ENCODE measurements at regions not wholly inside any gene's neighbourhood (a gene's known extent, or its start where the extent isn't known, plus 50 kb on each side); places are given as distances from the start of the nearest gene placed in this dataset.
A peak's percentile ranks its signal among the peaks of the same experiment; 100 is the strongest.

DNA sequence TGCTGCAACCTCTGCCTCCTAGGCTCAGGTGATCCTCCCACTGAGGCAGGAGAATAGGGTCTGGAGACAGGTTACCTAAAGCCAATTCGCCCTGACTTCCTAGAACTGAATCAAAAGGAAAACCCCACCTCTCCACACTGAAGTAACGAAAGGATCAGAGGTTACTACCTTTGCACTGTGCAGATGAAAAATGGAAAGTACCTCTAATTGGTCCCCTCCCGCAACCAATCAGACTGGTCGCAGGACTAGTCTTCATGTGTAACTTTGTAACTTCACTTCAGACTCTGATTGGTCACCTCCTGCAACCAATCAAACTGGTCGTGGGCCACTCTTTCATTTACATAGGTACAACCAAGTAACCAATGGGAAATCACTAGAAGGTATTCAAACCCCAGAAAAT lies 61.1 kb downstream of the ATXN3L start:
- TF ChIP-seq, protein P1, sequence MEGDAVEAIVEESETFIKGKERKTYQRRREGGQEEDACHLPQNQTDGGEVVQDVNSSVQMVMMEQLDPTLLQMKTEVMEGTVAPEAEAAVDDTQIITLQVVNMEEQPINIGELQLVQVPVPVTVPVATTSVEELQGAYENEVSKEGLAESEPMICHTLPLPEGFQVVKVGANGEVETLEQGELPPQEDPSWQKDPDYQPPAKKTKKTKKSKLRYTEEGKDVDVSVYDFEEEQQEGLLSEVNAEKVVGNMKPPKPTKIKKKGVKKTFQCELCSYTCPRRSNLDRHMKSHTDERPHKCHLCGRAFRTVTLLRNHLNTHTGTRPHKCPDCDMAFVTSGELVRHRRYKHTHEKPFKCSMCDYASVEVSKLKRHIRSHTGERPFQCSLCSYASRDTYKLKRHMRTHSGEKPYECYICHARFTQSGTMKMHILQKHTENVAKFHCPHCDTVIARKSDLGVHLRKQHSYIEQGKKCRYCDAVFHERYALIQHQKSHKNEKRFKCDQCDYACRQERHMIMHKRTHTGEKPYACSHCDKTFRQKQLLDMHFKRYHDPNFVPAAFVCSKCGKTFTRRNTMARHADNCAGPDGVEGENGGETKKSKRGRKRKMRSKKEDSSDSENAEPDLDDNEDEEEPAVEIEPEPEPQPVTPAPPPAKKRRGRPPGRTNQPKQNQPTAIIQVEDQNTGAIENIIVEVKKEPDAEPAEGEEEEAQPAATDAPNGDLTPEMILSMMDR (IDR thresholded peaks at IDR 0.05; ENCODE audit: low read depth, low read length) = no peak
- no peak overlapping the region for H3K4me3 ChIP-seq (replicated peaks in 1 of 2; ENCODE audit: low read depth in 2 of 2, low read length in 2 of 2)
- no peak for DNase-seq (ENCODE audit: low read depth in 2 of 2)

DNA sequence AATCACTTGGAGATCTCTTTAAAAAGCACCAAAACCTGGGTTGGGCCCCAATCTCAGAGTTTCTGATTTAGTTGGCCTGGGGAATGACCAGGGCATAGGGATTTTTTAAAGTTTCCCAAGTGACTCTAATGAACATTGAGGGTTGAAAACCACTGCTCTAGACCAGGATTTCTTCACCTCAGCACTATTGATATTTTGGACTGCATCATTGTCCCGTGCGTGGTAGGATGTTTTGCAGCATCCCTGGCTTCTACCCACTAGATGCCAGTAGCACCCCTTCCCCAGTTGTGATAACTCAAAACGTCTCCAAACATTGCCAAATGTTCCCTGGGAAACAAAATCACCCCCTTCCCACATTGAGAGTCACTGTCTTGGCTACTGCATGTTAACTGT lies 61.8 kb downstream of the ATXN3L start:
- no peak for DNase-seq (ENCODE audit: low read depth in 2 of 2)
- TF ChIP-seq, protein P1 (IDR thresholded peaks at IDR 0.05; ENCODE audit: low read depth, low read length) = no peak
- H3K4me3 ChIP-seq (replicated peaks in 1 of 2; ENCODE audit: low read depth in 2 of 2, low read length in 2 of 2) = no peak overlapping the region

DNA sequence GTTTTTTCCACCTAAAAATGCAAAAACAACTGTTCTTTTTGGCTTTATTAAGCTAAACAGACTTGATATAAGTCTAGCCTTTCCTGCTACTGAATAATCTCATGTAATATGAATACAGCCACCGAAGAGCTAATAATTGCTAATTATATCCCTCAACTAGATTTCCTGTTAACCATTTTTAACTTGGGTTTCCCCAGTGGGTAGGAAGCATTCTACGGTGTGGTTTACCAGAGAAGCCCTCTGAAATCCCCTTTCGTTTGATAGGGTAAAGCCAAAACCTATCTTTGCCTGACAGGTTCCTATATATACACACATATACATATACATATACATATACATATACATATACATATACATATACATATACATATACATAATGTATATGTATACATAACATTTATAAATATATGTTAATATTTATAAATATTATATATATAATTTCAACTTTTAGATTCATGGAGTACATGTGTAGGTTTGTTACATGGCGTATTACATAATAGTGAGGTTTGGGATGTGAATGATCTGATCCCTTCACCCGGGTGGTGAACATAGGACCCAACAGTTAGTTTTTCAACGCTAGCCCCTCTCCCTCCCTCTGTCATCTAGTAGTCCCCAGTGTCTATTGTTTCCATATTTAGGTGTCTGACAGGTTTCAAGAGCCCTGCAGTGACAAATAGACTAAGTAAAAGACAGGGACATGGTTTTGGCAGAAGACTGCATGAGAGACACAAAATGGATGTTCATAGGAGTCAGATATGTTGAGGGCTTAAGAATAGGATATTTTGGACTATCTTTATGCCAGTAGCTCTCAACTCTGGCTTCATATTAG lies 62.4 kb downstream of the ATXN3L start:
- no peak overlapping the region for H3K4me3 ChIP-seq (replicated peaks in 1 of 2; ENCODE audit: low read depth in 2 of 2, low read length in 2 of 2)
- TF ChIP-seq, protein P1 (IDR thresholded peaks at IDR 0.05; ENCODE audit: low read depth, low read length) = no peak
- no peak for DNase-seq (ENCODE audit: low read depth in 2 of 2)

DNA sequence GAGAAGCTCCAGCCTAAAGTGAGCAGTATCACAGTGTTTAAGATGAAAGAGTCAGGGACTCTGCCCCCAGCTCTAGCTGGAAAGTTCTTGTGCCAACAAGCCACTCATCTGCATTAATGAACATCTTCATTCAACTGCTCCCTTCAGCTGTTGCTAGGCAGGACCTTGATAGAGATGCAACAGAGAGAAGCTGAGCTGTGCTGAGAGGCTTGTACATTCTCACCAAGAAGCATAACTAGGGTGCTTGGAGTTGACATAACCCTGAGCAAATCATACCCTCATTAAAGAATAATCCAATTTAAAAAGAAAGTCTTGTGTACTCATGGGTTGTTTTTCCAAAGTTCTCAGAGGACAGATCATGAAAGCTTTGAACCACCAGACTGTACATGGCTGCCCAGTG lies 63.2 kb downstream of the ATXN3L start:
- H3K4me3 ChIP-seq (replicated peaks in 1 of 2; ENCODE audit: low read depth in 2 of 2, low read length in 2 of 2) = no peak overlapping the region
- no peak for DNase-seq (ENCODE audit: low read depth in 2 of 2)
- TF ChIP-seq, protein P1 (IDR thresholded peaks at IDR 0.05; ENCODE audit: low read depth, low read length) = no peak

DNA sequence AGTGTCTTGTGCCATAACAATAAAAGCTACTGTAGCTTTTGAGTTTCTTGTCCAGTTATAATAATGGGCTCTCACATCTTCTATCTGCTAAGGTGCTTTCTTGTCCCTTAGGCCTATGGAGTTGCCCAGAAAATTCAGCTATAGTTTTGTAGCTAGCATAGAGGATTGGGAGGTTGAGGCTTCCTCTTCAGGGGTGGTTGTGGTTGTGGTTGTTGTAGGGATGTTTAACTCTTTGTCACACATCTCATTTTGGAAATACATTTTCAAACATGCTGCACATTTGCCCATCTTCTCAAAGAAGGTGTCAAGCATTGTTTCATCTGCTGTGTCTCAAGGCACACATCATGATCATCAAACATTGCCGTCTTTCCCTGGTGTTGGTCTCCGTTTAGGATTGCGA lies 65.0 kb downstream of the ATXN3L start:
- no peak for DNase-seq (ENCODE audit: low read depth in 2 of 2)
- TF ChIP-seq, protein P1 (IDR thresholded peaks at IDR 0.05; ENCODE audit: low read depth, low read length) = no peak
- H3K4me3 ChIP-seq (replicated peaks in 1 of 2; ENCODE audit: low read depth in 2 of 2, low read length in 2 of 2) = no peak overlapping the region

DNA sequence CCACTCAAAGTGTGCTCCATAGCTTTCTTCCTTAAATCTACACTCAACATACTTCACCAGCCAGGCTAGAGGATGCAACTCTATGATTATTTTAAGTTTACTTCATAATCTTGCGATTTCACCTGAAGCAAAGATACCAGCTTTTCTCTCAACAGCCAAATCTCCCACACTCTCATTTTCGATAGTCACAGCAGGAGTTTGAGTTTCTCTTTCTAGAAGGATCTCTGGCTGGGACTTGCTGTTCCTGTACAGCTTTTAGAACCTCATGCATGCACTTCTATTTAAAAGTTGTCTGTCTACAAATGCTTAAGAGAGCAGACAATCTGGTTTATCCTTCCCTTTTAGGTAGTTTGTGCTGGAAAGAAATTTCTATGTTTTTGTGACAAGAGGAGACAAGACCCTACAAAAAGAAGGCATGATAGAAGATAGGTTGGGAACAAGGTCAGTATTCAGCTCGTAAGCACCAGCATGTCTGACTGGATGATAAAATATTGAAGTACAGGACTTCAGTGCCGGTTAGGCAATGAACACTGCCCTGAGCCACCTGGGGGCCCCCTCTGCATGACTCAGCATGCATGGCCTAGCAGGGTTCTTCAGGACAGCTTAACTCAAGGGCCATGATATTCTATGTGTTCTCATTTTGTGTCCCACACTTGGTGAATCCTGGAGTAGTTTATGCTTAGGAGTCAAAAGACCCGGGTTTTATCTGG lies 65.6 kb downstream of the ATXN3L start:
- TF ChIP-seq, protein P1 (IDR thresholded peaks at IDR 0.05; ENCODE audit: low read depth, low read length) = no peak
- DNase-seq (ENCODE audit: low read depth in 2 of 2) = peak; percentile 70 to 72
- H3K4me3 ChIP-seq (replicated peaks in 1 of 2; ENCODE audit: low read depth in 2 of 2, low read length in 2 of 2) = no peak overlapping the region

Data from cardiac fibroblast (primary cell).